ENCODE measurements at regions not wholly inside any gene's neighbourhood (a gene's known extent, or its start where the extent isn't known, plus 50 kb on each side); places are given as distances from the start of the nearest gene placed in this dataset.

DNA sequence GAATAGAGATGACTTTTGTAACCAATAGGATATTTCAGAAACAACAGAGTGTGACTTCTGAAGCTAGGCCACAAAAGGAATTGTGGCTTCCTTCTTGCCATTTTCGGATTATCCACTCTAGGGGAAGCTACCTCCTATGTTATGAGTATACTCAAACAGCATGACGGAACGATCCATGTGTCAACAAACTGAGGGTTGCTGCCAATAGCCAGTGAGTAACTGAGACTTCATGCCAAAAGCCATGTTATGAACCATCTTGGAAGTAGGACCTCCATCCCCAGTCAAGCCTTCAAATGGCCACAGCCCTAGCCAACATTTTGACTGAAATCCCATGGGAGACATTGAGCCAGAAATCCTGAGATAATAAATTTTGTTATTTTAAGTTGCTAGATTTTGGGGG, 69.0 kb upstream of the IL6 start:
- no peak for DNase-seq (ENCODE audit: low read depth)

DNA sequence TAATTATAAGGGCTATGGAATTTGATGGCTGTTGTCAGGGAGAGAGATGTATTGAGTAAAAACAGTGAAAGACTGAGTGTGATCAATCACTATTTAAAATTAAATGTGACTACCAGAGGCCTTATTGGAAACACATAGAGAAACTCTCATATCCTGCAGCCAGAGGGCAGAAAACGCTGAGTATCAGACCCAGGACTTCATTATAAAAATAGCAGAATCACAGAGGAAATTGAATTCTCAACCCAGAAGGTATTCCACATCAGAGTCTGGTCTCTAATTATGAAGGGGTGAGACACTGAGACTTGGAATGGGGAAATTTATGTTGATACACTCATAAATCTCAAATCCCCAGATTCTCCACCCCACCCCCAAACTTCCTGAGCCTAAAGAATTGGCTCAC, 69.5 kb upstream of the IL6 start:
- no peak for DNase-seq (ENCODE audit: low read depth)

DNA sequence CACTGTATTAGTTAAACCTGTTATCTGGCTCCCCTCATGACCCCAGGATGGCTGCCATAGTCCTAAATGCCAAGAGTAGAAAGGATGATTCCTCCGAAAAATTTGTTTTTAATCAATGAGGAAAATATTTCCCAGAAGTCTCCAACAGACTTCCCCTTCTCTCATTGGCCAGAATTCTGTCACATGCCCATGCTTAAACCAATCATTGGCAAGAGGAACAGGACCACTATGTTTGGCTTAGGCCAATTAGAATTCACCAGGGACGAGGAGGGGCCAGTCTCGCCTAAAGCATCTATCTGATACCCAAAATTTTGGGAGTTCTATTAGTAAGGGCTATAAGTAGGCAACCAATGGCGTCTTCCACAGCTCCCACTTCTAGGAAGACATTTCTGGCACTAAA, 71.2 kb upstream of the IL6 start:
- no peak for DNase-seq (ENCODE audit: low read depth)

GRCh38 chr7:22654831-22655230, 72.2 kb upstream of the IL6 start:
- DNase-seq (ENCODE audit: low read depth): no peak

DNA sequence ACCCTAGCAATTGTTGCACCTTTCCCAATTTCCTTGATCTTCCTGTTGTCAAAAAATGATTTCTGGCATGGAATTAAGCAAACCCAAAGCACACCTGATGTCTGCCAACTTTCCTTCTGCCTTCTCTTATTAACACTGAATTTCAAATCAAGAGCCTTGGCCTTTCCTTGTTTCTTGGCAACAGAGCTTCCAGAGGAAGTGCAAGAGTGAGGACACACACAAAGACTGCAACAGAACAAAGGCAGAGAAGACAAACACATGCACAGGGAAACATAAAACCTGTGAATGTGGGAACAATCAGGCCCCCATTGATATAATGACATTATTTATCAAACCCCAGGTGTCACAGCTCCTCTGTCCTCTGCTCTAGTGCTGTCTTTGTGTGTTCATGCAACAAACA, 73.0 kb upstream of the IL6 start:
- no peak for DNase-seq (ENCODE audit: low read depth)

DNA sequence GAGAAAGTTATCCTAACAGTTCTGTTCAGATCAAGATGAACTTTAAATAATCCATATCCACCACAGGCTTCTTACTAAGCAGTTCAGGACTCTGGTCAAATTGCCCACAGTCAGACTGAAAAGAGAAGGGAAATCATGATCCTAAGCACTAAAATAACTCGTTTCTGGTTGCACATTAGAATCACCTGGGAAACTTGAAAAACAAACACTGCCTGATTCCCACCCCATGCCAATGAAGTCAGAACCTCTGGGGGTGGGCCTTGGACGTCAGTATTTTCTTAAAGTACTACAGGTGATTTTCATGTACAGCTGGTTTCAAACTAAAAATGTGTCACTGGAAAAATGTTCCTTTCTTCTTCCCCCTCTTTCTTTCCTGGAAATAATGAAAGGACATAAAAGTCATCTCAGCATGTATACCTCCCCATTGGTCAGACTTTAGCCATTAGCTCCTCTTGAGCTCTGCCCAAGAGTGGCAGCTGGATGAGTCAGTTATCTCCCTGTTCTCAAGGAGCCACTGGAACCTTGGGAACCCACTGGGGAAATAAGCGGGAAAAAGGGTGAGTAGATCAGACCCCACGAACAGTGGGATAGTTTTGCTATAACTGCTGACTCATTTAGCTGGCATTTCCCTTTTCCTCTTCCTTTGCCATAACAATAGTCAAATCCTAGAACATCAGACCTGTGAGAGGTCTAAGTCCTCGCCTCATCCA, 75.3 kb upstream of the IL6 start:
- DNase-seq (ENCODE audit: low read depth): no peak

DNA sequence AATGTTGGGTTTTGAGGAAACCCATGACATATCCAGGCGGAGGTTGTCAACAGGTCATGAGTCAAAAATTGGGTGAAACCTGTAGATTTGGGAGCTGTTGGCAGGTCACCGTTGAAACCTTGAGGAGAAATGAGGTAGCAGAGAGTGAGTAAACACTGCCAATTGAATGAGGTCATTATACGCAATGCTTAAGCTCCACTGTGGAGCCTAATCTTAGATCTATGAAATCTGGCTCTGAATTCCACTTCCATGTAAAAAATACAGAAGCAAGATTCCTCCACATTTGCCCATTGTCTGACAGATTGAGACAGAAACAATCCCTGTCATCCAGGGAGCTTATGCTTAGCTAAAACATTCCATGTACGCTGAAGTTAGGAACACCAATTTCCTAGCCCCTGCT, 76.0 kb upstream of the IL6 start:
- no peak for DNase-seq (ENCODE audit: low read depth)

GRCh38 chr7:22649686-22650085, 77.3 kb upstream of the IL6 start:
- no peak for DNase-seq (ENCODE audit: low read depth)

DNA sequence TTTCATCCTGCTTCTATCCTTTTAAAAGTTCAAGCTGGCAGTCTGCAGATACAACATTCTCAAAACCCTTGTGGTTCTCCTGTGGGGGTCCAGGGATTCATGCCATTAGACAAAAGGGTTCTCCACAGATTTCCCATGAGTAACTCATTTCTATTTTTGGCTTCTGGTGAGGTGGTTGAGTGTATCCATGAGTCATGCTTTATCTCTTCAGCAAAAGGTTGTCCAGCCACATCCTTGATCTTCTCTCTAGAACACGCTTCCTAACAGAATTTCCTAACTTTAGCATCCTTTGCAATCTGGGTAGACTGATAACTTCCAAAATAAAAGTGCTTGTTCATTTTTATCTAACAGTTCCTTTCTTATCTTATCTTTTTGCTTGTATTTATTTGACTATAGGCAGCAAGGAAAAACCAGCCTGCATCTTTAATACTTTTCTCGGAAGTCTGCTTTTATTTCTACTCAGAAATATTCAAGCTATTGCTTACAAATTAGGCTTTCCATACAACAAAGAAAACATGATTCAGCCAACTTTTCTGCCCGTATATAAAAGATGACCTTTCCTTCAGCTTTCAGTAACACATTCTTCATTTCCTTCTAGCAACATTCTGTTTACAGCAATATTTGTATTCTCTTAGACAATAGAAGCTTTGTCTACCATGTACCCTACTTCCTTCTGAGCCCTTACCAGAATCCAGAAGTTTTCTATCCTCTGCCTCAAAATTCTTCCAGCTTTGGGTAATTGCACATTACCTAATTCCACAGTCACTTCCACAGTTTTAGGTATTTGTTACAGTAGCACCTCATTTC, 79.3 kb upstream of the IL6 start:
- DNase-seq (ENCODE audit: low read depth): no peak

DNA sequence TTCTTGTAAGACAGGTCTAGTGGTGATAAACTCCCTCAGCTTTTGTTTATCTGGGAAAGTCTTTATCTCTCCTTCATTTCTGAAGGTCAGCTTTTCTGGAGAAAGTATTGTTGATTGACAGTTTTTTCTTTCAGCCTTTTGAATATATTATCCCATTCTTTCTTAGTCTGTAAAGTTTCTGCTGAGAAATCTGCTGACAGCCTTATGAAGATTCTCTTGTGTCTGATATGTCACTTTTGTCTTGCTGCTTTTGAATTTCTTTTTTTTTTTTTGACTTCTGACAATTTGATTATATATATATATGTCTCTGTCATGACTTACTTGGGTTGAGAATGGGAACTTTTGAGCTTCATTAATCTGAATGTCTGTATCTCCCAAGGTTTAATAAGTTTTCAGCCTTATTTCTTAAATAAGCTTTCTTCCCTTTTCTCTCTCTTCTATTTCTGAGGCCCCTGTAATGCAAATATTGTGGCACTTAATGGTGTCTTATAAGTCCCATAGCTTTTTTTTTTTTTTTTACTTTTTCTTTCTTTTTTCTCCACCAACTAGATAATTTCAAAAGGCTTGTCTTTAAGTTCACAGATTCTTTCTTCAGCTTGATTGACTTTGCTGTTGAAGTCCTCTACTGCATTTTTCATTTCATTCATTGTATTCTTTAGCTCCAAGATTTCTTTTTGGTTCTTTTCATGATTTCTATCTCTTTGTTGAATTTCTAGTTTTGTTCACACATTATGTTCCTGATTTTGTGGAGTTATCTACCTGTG, 81.4 kb upstream of the IL6 start:
- no peak for DNase-seq (ENCODE audit: low read depth)

DNA sequence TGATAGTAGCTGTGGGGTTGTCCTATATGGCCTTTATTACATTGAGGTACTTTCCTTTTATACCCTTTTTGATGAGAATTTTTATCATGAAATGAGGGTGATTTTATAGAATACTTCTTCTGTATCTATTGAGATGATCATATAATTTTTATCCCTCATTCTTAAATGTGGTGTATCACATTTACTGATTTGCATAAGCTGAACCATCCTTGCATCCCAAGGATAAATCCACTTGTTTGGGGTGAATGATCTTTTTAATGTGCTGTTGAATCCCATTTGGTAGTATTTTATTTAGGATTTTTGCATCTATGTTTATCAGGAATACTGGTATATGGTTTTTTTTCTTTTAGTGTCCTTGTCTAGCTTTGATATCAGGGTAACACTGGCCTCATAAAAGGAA, 84.5 kb upstream of the IL6 start:
- no peak for DNase-seq (ENCODE audit: low read depth)

DNA sequence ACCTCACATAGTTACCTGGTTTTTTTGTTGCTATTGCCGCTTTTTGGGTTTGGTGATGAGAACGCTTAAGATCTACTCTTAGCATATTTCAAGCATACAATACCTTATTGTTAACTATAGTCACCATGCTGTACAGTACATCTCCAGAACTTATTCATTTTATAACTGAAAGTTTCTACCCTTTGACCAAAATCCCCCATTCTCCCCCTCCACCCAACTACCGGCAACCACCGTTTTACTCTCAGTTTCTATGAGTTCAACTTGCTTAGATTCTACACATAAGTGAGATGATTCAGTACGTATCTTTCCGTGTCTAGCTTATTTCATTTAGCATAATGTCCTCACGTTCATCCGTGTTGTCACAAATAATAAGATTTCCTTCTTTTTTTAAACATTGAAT, 86.7 kb upstream of the IL6 start:
- no peak for DNase-seq (ENCODE audit: low read depth)

DNA sequence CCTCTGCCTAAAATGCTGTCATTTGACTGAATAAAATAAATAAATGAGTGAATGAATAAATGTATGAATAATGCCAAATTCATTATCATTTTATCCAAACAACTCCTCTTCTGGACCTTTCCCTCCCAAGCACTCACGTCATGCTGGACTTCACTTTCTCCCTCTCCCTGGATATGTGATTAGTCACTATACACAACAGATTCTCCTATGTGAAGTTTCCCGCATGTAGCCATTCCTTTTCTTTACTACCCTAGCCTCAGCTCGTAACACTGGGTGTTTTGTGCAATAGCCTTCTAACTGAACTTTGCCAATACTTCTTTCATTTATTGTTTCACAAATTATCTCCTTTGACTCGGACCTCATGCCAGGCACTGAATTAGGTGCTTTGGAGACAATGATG, 87.6 kb upstream of the IL6 start:
- DNase-seq (ENCODE audit: low read depth): no peak

GRCh38 chr7:22635349-22635748, 91.7 kb upstream of the IL6 start:
- DNase-seq (ENCODE audit: low read depth): no peak

DNA sequence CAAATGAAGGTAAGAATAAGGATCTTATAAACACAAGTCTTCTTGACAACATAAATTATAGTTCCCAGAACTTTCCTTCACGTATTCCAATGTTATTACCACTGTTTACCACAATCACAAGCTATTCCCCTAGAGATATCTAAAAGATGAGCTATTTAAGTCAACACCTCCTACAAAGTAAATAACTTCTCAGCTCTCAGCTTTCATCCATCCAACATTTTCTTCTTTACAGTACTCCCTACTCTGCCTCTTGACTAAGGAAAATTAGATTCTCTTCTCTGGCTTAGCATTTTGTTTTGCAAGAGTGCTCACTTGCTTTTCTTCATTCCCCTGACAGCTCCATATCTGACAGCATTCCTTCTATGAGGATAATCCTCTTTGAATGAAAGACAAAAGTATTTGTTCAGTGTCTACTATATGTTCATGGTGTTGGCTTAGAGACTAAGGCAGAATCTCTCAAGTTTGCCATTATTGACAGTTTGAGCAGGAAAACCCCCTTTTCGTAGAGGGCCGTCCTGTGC, 93.0 kb upstream of the IL6 start:
- DNase-seq (ENCODE audit: low read depth): no peak

DNA sequence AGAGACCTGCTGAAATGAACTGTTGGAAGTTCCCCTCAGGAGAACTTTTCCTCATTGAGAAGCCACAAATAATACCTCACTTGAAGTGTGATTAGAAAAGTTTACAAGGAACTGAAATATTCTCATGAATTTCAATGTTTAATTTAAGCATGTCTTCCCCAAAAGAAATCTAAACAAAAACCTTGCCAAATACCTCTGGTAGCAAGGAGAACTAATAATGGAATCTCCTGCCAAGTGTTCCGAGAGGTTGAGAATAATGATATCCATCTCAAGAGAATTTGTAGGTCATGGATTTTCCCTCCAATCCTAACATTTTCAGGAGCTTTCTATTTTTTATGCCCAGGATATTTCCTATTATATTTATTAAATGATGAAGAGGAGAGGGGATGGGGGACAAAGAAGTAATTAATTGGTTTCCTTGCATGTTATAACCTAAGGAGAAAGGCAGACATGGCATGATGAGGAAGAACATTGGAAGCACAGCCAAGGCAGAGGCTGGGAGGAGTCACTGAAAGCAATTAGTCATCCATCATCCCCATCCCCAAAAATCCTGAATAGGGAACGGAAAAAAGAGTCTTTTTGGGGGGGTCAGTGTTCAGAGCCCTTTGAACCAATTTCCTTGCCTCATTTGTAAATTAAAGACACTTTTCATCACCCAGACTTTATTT, 93.6 kb upstream of the IL6 start:
- DNase-seq (ENCODE audit: low read depth): no peak

GRCh38 chr7:22632674-22633073, 94.3 kb upstream of the IL6 start:
- DNase-seq (ENCODE audit: low read depth): no peak

GRCh38 chr7:22631730-22632129, 95.3 kb upstream of the IL6 start:
- DNase-seq (ENCODE audit: low read depth): no peak

DNA sequence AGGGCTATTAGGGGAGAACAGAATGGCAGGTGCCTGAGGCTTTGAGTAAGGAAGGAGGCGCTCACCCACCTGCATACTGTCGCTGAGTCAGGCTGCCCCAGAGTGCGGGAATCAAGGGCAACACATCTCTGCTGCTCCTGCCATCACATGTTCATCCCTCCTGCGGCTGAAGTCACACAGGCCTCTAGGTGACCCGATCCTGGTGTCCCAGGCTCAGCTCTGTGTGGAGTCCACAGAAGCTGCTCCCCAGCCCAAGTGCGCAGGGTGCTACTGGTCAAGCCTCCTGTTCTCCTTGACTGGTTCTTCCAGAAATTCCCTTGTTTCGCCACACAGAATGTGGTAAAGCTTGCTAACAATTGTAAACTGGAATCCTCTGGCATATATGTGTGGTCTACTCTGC, 96.9 kb upstream of the IL6 start:
- no peak for DNase-seq (ENCODE audit: low read depth)

DNA sequence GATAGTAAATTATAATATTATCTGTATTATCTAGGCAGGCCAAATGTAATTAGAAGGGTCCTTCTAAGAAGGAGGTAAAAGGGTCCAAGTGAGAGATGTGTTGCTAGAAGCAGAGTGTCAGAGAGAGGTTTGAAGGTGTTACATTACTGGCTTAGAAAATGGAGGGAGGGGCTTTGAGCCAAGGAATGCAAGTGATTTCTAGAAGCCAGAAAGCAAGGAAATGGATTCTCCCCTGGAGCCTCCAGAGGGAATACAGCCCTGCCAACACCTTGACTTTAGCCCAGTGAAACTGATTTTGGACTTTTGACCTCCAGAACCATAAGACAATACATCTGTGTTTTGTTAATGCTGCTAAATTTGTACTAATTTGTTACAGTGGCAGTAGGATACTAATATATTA, 97.9 kb upstream of the IL6 start:
- DNase-seq (ENCODE audit: low read depth): no peak

- DNase-seq (ENCODE audit: low read depth): no peak
These were observed 98.9 kb upstream of the IL6 start for GRCh38 chr7:22628112-22628511.

- DNase-seq (ENCODE audit: low read depth): no peak
These were observed 99.9 kb upstream of the IL6 start for GRCh38 chr7:22627136-22627535.
